GM18867 (cell line): ENCODE measurements at regions not wholly inside any gene's neighbourhood (a gene's known extent, or its start where the extent isn't known, plus 50 kb on each side); places are given as distances from the start of the nearest gene placed in this dataset.
"Not testable (repeated sequence)": the region's sequence is repeated elsewhere in the genome, so short reads cannot be mapped to it uniquely, and the experiment has no call there.

ENCODE experiments used
- ATAC-seq: cut with Tn5 transposase; IDR thresholded peaks from one replicate; pipeline ENCODE4 v1.9.1; 2021; ENCODE audit warnings: mild to moderate bottlenecking, moderate library complexity; ENCODE audit not compliant: unreplicated experiment

GRCh38 chr2:138881126-138881525 is 100.9 kb upstream of the NXPH2 start:
- ATAC-seq: no peak

- ATAC-seq: no peak
Observed at GRCh38 chr2:138879931-138880330, 99.7 kb upstream of the NXPH2 start.

GRCh38 chr2:138877421-138877820 is 97.2 kb upstream of the NXPH2 start:
- no peak for ATAC-seq

GRCh38 chr2:138874251-138874650 is 94.1 kb upstream of the NXPH2 start:
- ATAC-seq: no peak

- ATAC-seq: not testable (repeated sequence)
Observed at GRCh38 chr2:138872116-138872515, 91.9 kb upstream of the NXPH2 start.

GRCh38 chr2:138871312-138871711 is 91.1 kb upstream of the NXPH2 start:
- no peak for ATAC-seq

- ATAC-seq: no peak
Observed at GRCh38 chr2:138867341-138867740, 87.2 kb upstream of the NXPH2 start.

- no peak for ATAC-seq
Observed at GRCh38 chr2:138866797-138867196, 86.6 kb upstream of the NXPH2 start.

- no peak for ATAC-seq
Observed at GRCh38 chr2:138853761-138854160, 73.6 kb upstream of the NXPH2 start.

GRCh38 chr2:138853296-138853695 is 73.1 kb upstream of the NXPH2 start:
- no peak for ATAC-seq

- ATAC-seq: peak; percentile 95
Observed at GRCh38 chr2:138846216-138846821, 66.1 kb upstream of the NXPH2 start.

GRCh38 chr2:138842341-138842740 is 62.2 kb upstream of the NXPH2 start:
- ATAC-seq: no peak

GRCh38 chr2:138841459-138841858 is 61.3 kb upstream of the NXPH2 start:
- no peak for ATAC-seq

GRCh38 chr2:138838851-138839620 is 58.8 kb upstream of the NXPH2 start:
- no peak for ATAC-seq

- ATAC-seq: no peak
Observed at GRCh38 chr2:138831691-138832090, 51.5 kb upstream of the NXPH2 start.

GRCh38 chr2:138831154-138831553 is 51.0 kb upstream of the NXPH2 start:
- ATAC-seq: no peak

GRCh38 chr2:138830547-138830946 is 50.4 kb upstream of the NXPH2 start:
- no peak for ATAC-seq
